ENCODE measurements at regions not wholly inside any gene's neighbourhood (a gene's known extent, or its start where the extent isn't known, plus 50 kb on each side); places are given as distances from the start of the nearest gene placed in this dataset.

DNA sequence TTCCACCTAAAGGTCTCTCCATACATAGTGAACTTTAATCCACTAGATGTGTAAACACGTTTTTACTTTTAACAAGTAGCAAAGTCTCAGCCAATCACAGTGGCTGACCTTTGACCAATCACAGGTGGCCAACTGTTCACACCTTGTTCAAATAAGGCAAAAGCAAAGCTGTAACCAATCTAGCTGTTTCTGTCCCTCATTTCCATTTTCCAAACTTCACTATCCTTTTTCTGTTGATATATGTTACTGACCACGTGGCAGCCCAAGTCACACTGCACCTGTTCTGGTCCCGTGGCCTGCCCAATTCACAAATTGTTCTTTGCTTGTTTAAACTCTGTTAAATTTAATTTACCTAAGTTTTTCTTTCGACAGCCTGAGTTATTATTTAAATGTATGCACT is 393.5 kb upstream of the NETO1 start:
- Histone ChIP-seq H3K4me1 (no peaks in the 10 kb centered on the region), H3K27ac (no peak overlapping the region), H3K4me3 (no peak overlapping the region), H3K9me3 (no peaks in the 10 kb centered on the region), H3K36me3 (ENCODE audit: insufficient read depth in 1 of 2, low read depth in 1 of 2) (no peaks in the 10 kb centered on the region), H3K27me3 (ENCODE audit: insufficient read depth in 3 of 3, low read length in 2 of 3) (no peaks in the 10 kb centered on the region)
- no peak for ATAC-seq
- intact Hi-C loops (cut with DNase I), result no loop called here
- DNase-seq, result no peak
- TF ChIP-seq, protein P1, sequence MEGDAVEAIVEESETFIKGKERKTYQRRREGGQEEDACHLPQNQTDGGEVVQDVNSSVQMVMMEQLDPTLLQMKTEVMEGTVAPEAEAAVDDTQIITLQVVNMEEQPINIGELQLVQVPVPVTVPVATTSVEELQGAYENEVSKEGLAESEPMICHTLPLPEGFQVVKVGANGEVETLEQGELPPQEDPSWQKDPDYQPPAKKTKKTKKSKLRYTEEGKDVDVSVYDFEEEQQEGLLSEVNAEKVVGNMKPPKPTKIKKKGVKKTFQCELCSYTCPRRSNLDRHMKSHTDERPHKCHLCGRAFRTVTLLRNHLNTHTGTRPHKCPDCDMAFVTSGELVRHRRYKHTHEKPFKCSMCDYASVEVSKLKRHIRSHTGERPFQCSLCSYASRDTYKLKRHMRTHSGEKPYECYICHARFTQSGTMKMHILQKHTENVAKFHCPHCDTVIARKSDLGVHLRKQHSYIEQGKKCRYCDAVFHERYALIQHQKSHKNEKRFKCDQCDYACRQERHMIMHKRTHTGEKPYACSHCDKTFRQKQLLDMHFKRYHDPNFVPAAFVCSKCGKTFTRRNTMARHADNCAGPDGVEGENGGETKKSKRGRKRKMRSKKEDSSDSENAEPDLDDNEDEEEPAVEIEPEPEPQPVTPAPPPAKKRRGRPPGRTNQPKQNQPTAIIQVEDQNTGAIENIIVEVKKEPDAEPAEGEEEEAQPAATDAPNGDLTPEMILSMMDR (IDR thresholded peaks at IDR 0.05), result no peak
- WGBS, 3 donors, result 57 to 66% (median 62%) methylated on average over 4 of the region's 4 CpGs

DNA sequence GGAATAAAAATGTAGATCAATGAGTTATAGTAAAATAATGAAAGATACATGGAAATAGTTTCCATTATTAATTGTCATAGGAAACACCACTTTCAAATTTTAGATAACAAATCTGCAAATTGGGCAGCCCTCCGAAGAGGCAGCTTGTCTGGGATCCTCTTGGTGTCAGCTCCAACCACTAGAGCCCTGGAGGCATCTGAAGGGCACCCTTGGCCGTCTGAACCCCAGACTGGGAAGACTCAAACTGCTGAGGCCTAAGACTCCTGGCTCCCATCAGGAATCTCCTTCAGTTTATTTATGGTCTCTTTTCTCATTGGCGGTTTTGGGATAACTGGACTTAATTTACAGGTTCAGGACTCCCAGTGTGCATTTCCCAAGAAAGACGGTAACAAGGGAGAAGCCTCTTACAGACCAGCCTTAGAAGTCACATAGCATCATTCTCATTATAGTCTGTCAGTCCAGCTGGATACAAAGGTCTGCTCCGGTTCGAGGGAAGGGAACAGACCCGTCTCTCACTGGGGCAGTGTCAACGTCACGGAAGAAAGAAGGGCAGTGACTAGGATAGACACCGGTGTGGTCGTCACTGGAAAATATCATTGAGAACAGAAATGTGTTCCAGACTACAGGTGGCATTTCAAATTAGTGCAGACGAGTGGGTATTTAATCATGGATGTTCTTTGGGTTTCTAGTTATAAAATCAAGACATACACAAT is 390.7 kb upstream of the NETO1 start:
- DNase-seq, result no peak
- no peak overlapping the region for H3K27ac ChIP-seq
- 81 to 83% (median 82%) methylated on average over 12 of the region's 12 CpGs for WGBS, 3 donors
- intact Hi-C loops (cut with DNase I), result no loop called here
- H3K4me3 ChIP-seq, result no peak overlapping the region
- TF ChIP-seq, protein P1 (IDR thresholded peaks at IDR 0.05), result no peak
- H3K36me3 ChIP-seq (ENCODE audit: insufficient read depth in 1 of 2, low read depth in 1 of 2), result no peaks in the 10 kb centered on the region
- no peaks in the 10 kb centered on the region for H3K9me3 ChIP-seq
- ATAC-seq, result no peak
- no peaks in the 10 kb centered on the region for H3K27me3 ChIP-seq (ENCODE audit: insufficient read depth in 3 of 3, low read length in 2 of 3)
- H3K4me1 ChIP-seq, result no peaks in the 10 kb centered on the region

- ATAC-seq, result no peak
- intact Hi-C loops (cut with DNase I), result no loop called here
- WGBS, 3 donors, result 73 to 80% (median 73%) methylated on average over 5 of the region's 5 CpGs
- Histone ChIP-seq H3K27me3 (ENCODE audit: insufficient read depth in 3 of 3, low read length in 2 of 3) (no peaks in the 10 kb centered on the region), H3K27ac (no peak overlapping the region), H3K4me3 (no peak overlapping the region), H3K36me3 (ENCODE audit: insufficient read depth in 1 of 2, low read depth in 1 of 2) (no peaks in the 10 kb centered on the region), H3K4me1 (no peaks in the 10 kb centered on the region), H3K9me3 (no peaks in the 10 kb centered on the region)
- no peak for DNase-seq
- TF ChIP-seq, protein P1 (IDR thresholded peaks at IDR 0.05), result no peak
Measured at GRCh38 chr18:73254564-73254963, 386.8 kb upstream of the NETO1 start.

GRCh38 chr18:73249030-73249429 is 381.2 kb upstream of the NETO1 start:
- no peak for DNase-seq
- H3K36me3 ChIP-seq (ENCODE audit: insufficient read depth in 1 of 2, low read depth in 1 of 2), result no peaks in the 10 kb centered on the region
- ATAC-seq, result no peak
- intact Hi-C loops (cut with DNase I), result no loop called here
- H3K4me3 ChIP-seq, result no peak overlapping the region
- TF ChIP-seq, protein P1 (IDR thresholded peaks at IDR 0.05), result no peak
- 76 to 88% (median 79%) methylated on average over 7 of the region's 7 CpGs for WGBS, 3 donors
- no peaks in the 10 kb centered on the region for H3K9me3 ChIP-seq
- H3K27ac ChIP-seq, result no peak overlapping the region
- H3K27me3 ChIP-seq (ENCODE audit: insufficient read depth in 3 of 3, low read length in 2 of 3), result no peaks in the 10 kb centered on the region
- H3K4me1 ChIP-seq, result no peaks in the 10 kb centered on the region

- intact Hi-C loops (cut with DNase I), result no loop called here
- no peak for DNase-seq
- H3K4me1 ChIP-seq, result no peaks in the 10 kb centered on the region
- WGBS, 3 donors, result 84 to 88% (median 86%) methylated on average over 5 of the region's 5 CpGs
- TF ChIP-seq, protein P1 (IDR thresholded peaks at IDR 0.05), result no peak
- H3K36me3 ChIP-seq (ENCODE audit: insufficient read depth in 1 of 2, low read depth in 1 of 2), result no peaks in the 10 kb centered on the region
- no peak overlapping the region for H3K27ac ChIP-seq
- ATAC-seq, result no peak
- H3K27me3 ChIP-seq (ENCODE audit: insufficient read depth in 3 of 3, low read length in 2 of 3), result no peaks in the 10 kb centered on the region
- H3K4me3 ChIP-seq, result no peak overlapping the region
- no peaks in the 10 kb centered on the region for H3K9me3 ChIP-seq
Measured at GRCh38 chr18:73246763-73247162, 379.0 kb upstream of the NETO1 start.
